ENCODE measurements at regions not wholly inside any gene's neighbourhood (a gene's known extent, or its start where the extent isn't known, plus 50 kb on each side); places are given as distances from the start of the nearest gene placed in this dataset.

DNA sequence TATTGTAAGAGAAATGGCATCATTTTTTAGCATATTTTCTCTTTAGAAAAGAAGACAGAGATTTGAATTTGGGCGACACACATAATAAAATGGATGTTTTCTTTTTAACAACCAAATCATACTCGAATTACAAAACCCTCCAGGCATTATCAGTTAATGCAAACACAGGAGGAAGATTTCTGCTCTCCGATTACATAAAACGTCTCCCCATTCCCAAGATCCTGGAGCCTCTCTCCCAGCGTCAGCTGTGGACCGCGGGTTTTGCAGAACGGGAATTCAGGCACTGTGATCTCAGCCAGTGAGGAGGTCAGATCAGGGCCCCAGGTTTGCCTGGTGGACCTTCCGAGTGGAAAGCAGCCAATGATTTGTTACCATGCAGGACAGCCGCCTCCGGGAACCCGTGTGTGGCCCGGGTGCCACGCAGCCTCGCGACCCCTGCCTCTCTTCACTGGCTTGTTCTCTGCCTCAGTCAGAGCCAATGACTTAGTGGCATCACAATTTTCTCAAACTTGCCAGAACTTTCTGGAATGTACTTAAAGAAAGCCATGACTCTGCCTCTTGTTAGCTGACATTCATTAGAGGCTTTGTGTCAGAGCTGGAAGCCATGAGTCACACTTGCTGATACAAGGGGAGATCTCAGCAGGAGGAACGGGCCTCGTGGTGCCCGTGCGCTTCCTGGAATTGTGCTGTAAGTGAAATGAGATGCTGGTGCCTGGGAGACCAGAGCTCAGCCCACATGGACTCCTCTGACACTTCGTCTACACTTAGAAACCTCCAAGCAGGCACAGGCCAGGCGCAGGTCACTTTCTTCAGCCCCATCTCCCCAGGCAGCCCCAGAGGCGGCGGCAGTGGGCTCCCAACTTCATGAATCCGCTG, 246.1 kb downstream of the KLF6 start:
- no peak for DNase-seq (ENCODE audit: low read depth)

DNA sequence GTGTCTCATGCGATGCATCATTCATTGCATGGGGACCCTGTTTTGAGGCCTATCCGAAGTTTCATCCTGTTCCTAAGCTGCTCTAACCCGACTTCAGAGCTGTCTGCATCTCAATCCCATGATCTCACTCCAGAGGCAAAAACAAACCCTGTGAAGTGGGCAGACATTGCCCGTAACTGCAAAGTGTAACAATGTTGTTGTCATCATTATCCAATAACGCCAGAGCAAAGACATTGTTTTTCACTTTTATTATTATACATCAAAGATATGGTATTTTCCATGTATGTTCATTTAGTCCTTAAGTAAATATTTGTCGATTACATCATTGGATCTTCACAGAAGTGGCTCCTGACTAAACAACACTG, 246.7 kb downstream of the KLF6 start:
- DNase-seq (ENCODE audit: low read depth), result no peak

DNA sequence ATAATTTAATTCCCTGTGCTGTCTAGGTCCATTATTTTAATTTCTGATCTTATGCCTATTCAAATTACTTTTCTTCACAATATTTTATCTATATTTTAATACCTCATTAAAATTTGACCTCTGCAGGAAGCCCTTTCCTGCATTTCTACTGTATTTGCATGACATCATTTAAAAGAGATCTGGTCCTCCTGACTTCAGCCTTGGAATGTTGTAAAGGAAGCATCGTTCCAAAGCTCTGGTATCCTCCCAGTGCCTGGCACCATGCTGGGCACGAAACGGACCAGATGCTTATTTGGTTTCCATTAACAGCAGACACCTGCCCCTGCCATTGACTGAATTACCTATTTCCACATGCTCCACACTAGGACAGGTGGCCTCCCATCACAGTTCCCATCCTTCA, 247.5 kb downstream of the KLF6 start:
- DNase-seq (ENCODE audit: low read depth), result no peak

DNA sequence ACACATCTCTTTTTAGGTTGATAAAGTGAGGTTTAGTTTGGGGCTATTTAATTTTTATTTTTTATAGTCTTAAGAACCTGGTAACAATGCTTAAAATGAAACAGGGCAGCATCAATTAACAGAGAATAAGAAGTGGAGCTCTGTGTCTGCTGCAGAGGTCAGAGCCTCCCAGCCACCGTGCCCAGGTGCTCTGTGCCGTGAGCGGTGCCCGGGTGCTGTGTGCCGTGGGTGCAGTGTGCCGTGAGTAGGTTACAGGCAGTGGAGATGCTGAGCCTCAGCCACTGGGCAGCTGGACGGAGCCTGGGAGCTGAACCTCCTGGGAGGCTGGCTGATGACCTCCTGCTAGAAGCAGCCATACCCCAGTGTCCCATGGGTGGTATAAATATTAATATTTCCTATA, 250.0 kb downstream of the KLF6 start:
- DNase-seq (ENCODE audit: low read depth), result no peak

DNA sequence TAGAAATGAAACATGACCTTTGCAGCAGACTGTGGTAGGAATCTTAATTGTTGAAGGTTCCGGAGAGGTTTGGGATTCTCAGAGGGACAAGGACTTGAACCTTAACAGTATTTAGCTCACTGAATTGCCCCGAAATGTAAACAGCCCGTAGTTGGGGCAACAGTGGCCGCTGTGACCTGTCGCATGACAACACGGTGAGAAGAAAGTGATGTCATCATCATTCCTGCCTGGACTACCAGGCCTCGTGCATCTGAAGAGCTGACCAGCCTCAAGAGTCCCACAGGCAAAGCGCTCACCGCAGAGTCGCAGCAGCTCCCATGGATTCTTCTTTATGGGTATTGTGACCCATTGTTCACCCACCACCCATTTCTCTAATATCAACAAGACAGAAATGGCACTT, 250.6 kb downstream of the KLF6 start:
- DNase-seq (ENCODE audit: low read depth), result no peak

DNA sequence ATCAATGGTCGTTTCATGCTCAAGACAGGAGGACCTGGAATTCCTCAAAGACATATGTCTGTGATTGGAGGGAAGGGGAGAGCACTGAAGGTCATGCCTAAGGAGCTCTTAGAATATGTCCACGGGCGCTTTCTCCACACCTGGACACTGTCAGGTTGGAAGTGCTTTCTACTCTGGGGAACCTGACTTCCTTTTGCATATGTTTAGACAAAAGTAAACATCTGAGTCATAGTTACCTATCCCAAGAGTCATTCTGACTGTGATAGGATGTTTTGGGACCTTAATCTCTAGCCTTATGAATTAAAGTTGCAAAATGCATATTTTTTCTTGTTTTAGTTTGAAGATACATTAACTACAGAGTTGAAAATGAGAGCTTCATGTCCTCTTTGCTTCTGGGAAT, 251.7 kb downstream of the KLF6 start:
- no peak for DNase-seq (ENCODE audit: low read depth)

DNA sequence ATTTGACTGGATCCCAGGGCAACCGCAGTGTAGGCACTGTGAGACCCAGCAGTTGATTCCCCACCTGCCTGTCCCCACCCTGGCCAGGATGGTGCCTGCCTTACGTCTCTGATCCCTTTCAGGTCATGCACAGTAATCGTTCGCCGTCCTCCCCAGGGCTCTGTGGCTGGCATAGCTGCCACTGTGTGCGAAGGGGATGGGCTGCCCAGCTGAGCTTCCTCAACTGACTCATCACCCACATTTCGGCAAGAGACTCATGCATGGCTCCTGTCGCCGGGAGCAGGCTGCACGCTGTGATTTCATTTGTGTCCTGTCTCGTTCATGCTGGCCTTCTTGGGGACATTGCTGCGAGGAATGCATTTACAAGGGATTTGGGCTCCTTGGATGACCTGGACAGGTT, 252.4 kb downstream of the KLF6 start:
- no peak for DNase-seq (ENCODE audit: low read depth)

GRCh38 chr10:3531670-3532069, 253.3 kb downstream of the KLF6 start:
- no peak for DNase-seq (ENCODE audit: low read depth)

- DNase-seq (ENCODE audit: low read depth), result no peak
These were observed 254.0 kb downstream of the KLF6 start for GRCh38 chr10:3530783-3531645.

GRCh38 chr10:3530346-3530745, 254.7 kb downstream of the KLF6 start:
- DNase-seq (ENCODE audit: low read depth), result no peak

GRCh38 chr10:3529691-3530090, 255.3 kb downstream of the KLF6 start:
- DNase-seq (ENCODE audit: low read depth), result no peak

DNA sequence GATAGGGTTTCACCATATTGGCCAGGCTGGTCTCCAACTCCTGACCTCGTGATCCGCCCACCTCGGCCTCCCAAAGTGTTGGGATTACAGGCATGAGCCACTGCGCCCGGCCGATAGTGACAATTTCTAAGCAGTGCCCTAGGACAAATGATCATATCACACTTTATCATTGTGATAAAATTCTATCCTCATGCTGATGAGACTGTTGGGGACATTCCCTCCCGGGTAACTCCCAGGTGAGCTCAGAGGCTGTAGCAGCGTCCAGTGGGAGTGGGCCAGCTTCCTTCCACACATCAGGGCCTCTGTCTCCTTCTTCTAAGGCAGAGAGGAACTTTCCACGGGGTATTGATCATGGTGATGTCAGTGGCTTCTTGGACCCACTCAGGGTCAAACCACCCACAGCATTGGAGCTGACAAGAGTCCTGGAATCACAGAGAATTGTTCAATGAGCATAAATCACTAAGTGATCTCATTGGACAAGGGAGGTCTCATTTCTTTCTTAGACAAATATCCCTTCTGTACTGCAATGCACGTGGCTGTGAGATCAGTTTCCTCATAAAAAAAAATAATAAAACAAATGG, 256.1 kb downstream of the KLF6 start:
- DNase-seq (ENCODE audit: low read depth), result no peak

GRCh38 chr10:3528271-3528670, 256.7 kb downstream of the KLF6 start:
- DNase-seq (ENCODE audit: low read depth), result no peak

DNA sequence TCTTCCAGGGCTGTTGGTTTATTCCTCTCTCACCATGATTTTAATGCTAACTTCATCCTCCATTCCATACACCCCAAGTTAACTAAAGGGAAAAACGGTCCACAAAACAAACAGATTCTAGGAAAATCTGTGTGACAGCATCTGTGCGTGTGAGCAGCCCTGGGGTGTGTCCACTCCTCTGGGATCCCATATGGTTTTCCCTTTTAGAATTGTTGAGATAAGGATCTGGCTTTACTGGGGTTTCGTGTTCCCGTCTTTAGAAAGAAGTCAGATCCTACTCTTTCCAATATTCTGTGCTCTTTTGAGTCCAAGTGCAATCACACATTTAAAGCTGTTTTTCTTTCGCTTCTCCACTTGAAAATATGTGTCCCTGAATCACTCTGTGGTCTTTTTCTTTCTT, 257.1 kb downstream of the KLF6 start:
- no peak for DNase-seq (ENCODE audit: low read depth)

GRCh38 chr10:3526727-3527501, 258.1 kb downstream of the KLF6 start:
- no peak for DNase-seq (ENCODE audit: low read depth)

- no peak for DNase-seq (ENCODE audit: low read depth)
These were observed 259.1 kb downstream of the KLF6 start for GRCh38 chr10:3525832-3526449.

- no peak for DNase-seq (ENCODE audit: low read depth)
These were observed 260.7 kb downstream of the KLF6 start for GRCh38 chr10:3524086-3524960.

- DNase-seq (ENCODE audit: low read depth), result no peak
These were observed 261.5 kb downstream of the KLF6 start for GRCh38 chr10:3523309-3524050.

DNA sequence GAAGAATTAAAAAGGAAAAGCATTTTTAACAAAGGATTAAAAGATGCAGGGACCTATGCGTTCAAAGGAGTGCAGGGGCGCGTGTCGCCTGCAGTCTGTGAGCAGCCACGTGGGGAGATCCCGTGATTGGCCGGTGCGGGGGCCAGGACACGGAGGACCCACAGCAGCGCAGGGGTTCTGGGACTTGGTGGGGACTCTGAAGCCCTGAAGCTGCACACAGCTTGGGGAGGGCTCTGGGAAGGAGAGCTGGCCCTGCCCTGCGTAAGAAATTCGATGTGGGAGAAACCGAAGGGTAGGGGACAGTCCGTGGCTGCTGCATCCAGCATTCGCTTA, 268.1 kb downstream of the KLF6 start:
- no peak for DNase-seq (ENCODE audit: low read depth)
